Stimulated activated CD4-positive, alpha-beta T cell treated with anti-CD3 and anti-CD28 coated beads, Interleukin-4, amount 100 ng/mL, for 48 hours (primary cell): ENCODE measurements at regions not wholly inside any gene's neighbourhood (a gene's known extent, or its start where the extent isn't known, plus 50 kb on each side); places are given as distances from the start of the nearest gene placed in this dataset.
"Not testable (repeated sequence)": the region's sequence is repeated elsewhere in the genome, so short reads cannot be mapped to it uniquely, and the experiment has no call there.

Experiments used
- DNase-seq, 2 donors: peaks; one replicate each; pipeline ENCODE4 v3.0.0-alpha.2; 2020; ENCODE audit warnings: low read depth in 2 of 2

DNA sequence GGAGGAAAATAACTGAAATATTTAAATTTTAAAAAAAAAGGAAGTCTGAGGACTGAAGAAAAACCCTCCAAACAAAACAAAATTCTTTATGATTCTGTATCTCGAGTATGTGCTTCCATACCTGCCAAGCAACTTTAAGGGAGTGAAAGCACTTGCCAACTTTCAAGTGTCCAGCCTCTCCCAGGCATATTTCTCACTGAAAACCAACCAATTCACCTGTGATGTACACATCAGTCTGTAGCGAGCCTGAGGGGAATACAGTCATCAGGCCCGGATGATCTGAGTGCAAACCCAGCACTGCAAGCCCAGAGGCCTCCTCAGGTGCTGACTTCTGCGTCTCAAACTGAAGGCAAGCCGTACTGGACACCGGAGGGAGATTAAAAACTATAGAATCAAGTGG is 164.8 kb upstream of the NT5E start:
- DNase-seq = no peak

GRCh38 chr6:85283436-85283835 is 166.4 kb upstream of the NT5E start:
- no peak for DNase-seq

DNA sequence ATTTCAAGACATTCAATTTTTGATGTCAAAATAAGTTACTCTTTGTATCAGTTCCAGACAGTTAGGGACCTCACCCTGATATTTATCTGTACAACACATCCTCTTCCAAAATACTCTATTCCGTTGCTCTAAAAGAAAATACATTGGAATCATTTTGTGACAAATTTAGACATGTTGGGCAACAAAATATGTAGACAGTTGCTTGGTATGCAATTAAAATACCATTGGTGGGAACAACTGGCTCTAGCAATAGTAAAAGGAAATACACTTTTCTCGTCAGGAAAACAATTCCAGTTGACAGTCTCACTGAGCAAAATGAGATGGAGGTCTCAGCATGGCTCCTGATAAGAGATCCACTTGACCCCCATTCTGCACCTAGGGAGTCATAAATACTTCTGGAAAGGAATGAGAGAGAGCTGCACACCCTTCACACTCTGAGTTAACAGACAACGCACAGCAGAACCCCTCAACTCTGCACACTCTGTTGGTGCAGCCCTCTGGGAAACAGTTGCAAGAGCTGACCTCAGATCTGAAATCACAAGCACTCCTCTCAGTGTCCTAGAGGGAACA is 171.3 kb upstream of the NT5E start:
- DNase-seq = no peak

- DNase-seq = not testable (repeated sequence)
Observed at GRCh38 chr6:85276026-85276425, 173.9 kb upstream of the NT5E start.

DNA sequence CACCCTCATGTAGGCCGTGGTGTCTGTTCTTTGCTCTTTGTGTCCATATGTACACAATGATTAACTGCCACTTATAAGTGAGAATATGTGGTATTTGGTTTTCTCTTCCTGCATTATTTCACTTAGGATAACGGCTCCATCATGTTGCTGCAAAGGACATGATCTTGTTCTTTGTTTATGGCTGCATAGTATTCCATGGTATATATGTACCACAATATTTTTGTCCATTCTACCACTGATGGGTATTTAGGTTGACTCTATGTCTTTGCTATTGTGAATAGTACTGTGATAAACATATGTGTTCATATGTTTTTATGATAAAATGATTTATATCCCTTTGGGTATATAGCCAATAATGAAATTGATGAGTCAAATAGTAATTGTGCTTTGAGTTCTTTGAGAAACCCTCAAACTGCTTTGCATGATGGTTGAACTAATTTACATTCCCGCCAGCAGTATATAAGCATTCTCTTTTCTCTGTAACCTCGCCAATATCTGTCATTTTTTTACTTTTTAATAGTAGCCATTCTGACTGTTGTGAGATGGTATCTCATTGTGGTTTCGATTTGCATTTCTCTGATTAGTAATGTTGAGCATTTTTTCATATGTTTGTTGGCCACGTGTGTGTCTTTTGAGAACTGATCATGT is 174.4 kb upstream of the NT5E start:
- DNase-seq = no peak

- DNase-seq = no peak
Observed at GRCh38 chr6:85273870-85274269, 176.0 kb upstream of the NT5E start.

- DNase-seq = no peak
Observed at GRCh38 chr6:85273046-85273445, 176.8 kb upstream of the NT5E start.

DNA sequence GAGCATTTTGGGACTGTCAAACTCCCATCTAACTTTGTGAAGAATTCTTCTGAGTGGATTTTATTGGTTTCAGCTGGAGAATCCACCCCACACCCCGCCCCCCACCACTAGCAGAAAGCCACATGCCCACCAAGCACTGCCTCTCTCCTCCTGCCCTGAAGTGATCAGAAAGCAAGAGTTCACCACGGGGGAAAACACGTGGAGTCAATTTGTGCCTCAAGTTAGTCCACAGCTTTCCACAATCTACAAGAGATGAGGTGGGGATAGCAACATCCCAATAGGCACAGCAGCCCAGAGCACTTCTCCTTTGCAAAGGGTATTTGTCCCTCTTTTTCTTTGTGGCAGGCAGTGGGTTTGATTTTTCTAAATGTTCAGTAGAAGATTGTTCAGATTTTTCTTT is 177.3 kb upstream of the NT5E start:
- no peak for DNase-seq

DNA sequence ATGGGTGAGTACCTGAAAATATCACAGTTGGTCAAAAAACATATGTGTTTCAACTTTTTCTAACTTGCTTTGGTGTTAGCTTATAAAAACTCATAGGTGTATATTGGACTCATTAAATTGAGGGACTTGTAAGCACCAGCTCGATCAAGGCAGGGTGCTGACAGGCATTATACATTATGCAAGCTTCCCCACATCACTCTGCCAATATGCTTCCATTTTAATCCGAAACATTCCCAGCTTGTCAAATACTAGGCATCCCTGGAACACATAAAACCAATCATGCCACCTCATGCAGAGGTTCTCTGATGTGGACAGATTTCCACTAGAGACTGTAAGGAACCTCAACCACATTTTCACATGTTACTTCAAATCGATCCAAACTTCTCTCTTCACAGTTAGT is 187.3 kb upstream of the NT5E start:
- no peak for DNase-seq

DNA sequence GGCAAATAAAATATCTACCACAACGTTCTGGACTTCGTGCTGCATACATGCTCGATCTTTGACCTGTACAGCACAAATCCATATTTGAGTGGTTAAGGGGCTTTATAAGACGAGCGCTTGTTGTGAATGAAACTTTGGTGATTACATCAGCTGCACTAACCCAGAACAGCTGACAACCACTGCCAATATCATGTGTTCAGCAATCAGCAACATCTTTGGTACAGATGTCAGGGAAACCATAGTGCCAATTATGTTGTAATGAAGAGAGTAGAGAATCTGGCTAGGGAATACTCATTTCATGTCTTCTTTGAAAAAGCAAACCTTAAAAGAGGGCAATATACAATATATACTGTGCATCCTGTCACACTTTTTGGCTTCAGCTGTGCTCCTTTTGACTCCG is 188.6 kb upstream of the NT5E start:
- no peak for DNase-seq

- DNase-seq = no peak
Observed at GRCh38 chr6:85255661-85256060, 194.2 kb upstream of the NT5E start.

- no peak for DNase-seq
Observed at GRCh38 chr6:85252552-85252951, 197.3 kb upstream of the NT5E start.

- DNase-seq = no peak
Observed at GRCh38 chr6:85252085-85252484, 197.8 kb upstream of the NT5E start.

GRCh38 chr6:85251300-85251699 is 198.6 kb upstream of the NT5E start:
- DNase-seq = no peak

- no peak for DNase-seq
Observed at GRCh38 chr6:85250586-85251220, 199.2 kb upstream of the NT5E start.

DNA sequence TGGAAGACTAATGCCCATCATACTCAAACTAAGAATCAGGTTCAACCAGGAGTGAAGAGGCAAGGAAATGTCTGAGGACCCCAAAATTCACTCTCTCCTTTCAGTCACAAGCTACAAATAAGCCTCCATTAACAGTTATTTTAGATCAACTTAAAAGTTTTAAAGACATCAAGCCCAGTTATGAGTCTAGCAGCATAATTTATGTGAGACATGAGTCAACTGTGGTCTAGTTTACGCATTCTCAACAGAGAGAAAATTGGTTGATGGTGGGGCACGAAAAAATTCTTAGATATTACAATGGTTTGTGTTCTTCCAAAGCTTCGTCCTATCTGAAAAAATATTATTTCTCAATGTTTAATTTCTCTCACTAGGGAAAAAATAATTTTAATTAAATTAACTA is 204.9 kb upstream of the NT5E start:
- DNase-seq = no peak

DNA sequence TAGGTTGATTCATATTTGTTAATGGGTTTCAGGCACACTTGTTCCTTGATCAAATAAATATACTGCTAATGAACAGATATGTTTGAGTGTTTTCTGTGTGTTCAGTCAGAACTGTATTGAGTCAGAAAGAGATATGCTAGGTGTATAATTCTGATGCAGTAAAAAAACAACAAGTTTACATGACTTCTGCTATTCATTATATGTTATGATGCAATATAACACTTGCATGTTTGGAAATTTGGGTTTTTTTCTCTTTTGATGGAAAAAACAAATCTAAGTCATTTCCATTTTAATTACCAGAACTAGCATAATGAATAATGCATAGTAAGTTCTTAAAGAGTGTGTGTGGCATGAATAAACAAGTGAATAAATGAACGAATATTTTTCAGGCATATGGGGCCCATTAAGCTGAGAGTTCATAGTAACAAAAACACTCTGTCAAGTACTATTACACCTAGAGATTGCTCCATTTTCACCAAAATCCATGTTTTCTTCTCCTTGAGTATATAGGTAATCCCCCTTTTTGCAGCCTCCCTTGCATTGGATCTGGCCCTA is 208.3 kb upstream of the NT5E start:
- DNase-seq = no peak

DNA sequence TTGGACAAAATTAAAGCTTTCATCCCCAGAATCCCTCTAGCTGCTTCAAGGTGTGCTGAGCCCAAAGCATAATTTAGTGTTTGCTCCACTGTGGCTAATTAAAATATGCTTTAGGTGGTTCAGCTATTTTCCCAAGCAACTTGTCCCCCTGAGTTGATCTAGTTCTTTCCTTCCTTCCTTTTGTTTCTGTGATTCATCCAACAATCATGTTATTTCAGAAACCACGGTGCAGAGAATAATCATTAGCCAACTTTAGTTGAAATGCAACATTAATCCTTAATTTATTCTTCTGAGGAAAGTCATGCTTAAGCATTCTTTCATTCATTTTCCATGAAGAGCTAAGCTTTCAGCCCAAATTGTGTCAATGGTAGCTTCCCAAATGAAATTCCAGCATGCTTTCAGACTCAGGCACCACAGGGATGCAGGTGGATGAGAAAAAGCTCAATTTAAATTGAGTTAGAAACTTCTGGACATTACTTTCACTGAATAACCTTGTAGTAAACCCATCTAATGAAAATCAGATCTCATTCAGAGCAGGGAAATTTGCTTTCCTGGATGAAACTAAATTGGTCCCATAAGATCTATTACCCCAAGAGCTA is 209.0 kb upstream of the NT5E start:
- no peak for DNase-seq

- no peak for DNase-seq
Observed at GRCh38 chr6:85237478-85237877, 212.4 kb upstream of the NT5E start.

GRCh38 chr6:85236636-85237035 is 213.2 kb upstream of the NT5E start:
- no peak for DNase-seq

- not testable (repeated sequence) for DNase-seq
Observed at GRCh38 chr6:85227345-85227744, 222.5 kb upstream of the NT5E start.

- DNase-seq = not testable (repeated sequence)
Observed at GRCh38 chr6:85212794-85213193, 237.1 kb upstream of the NT5E start.

- DNase-seq = no peak
Observed at GRCh38 chr6:85195243-85195642, 254.6 kb upstream of the NT5E start.
